ENCODE measurements at regions not wholly inside any gene's neighbourhood (a gene's known extent, or its start where the extent isn't known, plus 50 kb on each side); places are given as distances from the start of the nearest gene placed in this dataset.

DNA sequence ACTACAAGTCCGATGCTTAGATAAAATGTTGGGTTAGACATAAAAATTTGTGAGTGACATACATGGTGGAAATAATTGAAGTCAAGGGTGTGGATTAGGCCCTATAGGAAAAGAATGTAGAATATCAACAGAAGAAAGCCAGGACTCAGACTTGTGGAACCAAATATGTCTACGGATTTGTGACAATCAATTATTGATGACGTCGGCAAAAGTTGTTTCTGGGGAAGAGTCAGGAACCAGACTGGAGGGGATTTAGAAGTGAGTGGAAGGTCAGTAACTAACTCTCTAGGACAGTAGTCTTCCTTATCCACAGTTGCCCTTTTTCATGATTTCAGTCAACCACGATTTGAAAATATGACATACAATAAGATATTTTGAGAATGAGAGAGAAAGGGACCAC, 130.9 kb upstream of the TANK start:
- no peaks in the 10 kb centered on the region for H3K36me3 Mint-ChIP-seq

DNA sequence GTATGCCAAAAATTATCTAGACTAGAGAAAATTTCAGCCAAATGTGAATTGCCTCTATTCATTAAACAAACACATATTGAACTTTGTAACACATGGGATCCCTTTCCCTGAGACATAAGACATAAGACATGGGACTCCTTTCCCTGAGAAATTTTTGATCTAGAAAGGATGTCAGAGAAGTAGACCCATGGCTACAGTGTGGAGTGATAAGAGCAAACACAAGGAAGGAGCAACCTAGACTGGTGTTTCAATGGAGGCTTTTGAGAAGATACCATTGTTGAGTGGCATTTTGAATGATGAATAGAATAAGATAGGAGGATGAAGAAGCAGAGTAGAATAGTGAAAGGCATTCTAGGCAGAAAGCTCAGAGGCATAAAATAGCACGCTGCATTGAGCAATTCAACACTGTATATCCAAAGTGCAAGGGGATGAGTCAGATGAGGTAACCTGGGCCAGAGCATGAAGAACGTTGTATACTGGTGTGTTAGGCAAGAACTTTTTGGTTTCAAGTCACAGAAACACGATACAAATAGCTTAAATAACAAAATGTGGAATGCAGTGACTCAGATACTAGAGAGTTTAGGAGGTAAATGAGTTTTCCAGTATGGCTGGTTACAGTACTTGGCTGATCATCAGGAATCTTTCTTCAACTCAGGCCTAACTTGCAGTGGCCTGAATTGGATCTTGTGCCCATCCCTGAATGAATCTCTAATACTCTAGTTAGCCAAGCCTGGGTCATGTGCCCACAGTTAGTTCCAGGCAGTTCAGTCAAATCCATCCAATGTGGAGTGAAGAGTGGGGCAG, 129.8 kb upstream of the TANK start:
- TF ChIP-seq, protein P1, sequence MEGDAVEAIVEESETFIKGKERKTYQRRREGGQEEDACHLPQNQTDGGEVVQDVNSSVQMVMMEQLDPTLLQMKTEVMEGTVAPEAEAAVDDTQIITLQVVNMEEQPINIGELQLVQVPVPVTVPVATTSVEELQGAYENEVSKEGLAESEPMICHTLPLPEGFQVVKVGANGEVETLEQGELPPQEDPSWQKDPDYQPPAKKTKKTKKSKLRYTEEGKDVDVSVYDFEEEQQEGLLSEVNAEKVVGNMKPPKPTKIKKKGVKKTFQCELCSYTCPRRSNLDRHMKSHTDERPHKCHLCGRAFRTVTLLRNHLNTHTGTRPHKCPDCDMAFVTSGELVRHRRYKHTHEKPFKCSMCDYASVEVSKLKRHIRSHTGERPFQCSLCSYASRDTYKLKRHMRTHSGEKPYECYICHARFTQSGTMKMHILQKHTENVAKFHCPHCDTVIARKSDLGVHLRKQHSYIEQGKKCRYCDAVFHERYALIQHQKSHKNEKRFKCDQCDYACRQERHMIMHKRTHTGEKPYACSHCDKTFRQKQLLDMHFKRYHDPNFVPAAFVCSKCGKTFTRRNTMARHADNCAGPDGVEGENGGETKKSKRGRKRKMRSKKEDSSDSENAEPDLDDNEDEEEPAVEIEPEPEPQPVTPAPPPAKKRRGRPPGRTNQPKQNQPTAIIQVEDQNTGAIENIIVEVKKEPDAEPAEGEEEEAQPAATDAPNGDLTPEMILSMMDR (IDR thresholded peaks at IDR 0.05): no peak
- Mint-ChIP-seq H3K9me3 (peaks cover 0 to 7% (median 1%) of the 10 kb centered on the region in 7 donors), H3K4me3 (no peak overlapping the region), H3K27ac (no peak overlapping the region), H3K36me3 (no peaks in the 10 kb centered on the region), H3K27me3 (ENCODE audit: low read depth in 3 of 3) (peaks cover 0 to 6% (median 2%) of the 10 kb centered on the region in 3 donors), H3K4me1 (peaks cover 4% of the 10 kb centered on the region)
- no peaks in the 10 kb centered on the region for H3K27me3 ChIP-seq (ENCODE audit: control insufficient read depth in 2 of 2, insufficient read depth in 2 of 2, low read length in 2 of 2)
- H3K9ac ChIP-seq (ENCODE audit: insufficient read depth, low read length, poor library complexity, severe bottlenecking): no peak overlapping the region
- no peaks in the 10 kb centered on the region for H3K79me2 ChIP-seq (ENCODE audit: insufficient read depth, low read length)
- no peak overlapping the region for H3K4me2 ChIP-seq (replicated peaks; ENCODE audit: extremely low read depth, low read length, poor library complexity, severe bottlenecking)
- H4K20me1 ChIP-seq (ENCODE audit: insufficient read depth, low read length): no peaks in the 10 kb centered on the region
- WGBS (ENCODE audit: insufficient coverage): 31% methylated on average over 2 of the region's 3 CpGs
- peak in 1 of 3 donors; percentile 18 for DNase-seq
- H3K27ac ChIP-seq (ENCODE audit: low read depth in 1 of 2, low read length in 2 of 2): no peak overlapping the region
- H3K4me1 ChIP-seq (ENCODE audit: control insufficient read depth in 1 of 2, insufficient read depth in 2 of 2, low read length in 2 of 2): no peaks in the 10 kb centered on the region
- no peak overlapping the region for H3K4me3 ChIP-seq (replicated peaks in 1 of 3; ENCODE audit: low read depth in 2 of 3, low read length in 3 of 3)
- H3K9me3 ChIP-seq (replicated peaks in 1 of 2; ENCODE audit: control insufficient read depth in 1 of 2, insufficient read depth in 1 of 2, low read length in 2 of 2): no peaks in the 10 kb centered on the region
- intact Hi-C loops (cut with micrococcal nuclease): no loop called here
- H3K36me3 ChIP-seq (replicated peaks in 1 of 2; ENCODE audit: control insufficient read depth in 1 of 2, insufficient read depth in 2 of 2, low read length in 2 of 2): no peaks in the 10 kb centered on the region
- H2AFZ ChIP-seq (ENCODE audit: insufficient read depth, low read depth, low read length, poor library complexity, severe bottlenecking): no peak overlapping the region

More for the DNA sequence above, 130.9 kb upstream of the TANK start:
- peaks cover 2 to 4% (median 4%) of the 10 kb centered on the region in 3 donors for H3K27me3 Mint-ChIP-seq (ENCODE audit: low read depth in 3 of 3)
- no peaks in the 10 kb centered on the region for H3K4me1 ChIP-seq (ENCODE audit: control insufficient read depth in 1 of 2, insufficient read depth in 2 of 2, low read length in 2 of 2)
- no peak overlapping the region for H3K4me3 Mint-ChIP-seq
- no peaks in the 10 kb centered on the region for H3K36me3 ChIP-seq (replicated peaks in 1 of 2; ENCODE audit: control insufficient read depth in 1 of 2, insufficient read depth in 2 of 2, low read length in 2 of 2)
- peaks cover 4% of the 10 kb centered on the region for H3K4me1 Mint-ChIP-seq
- TF ChIP-seq, protein P1 (IDR thresholded peaks at IDR 0.05): no peak
- intact Hi-C loops (cut with micrococcal nuclease): no loop called here
- no peak overlapping the region for H2AFZ ChIP-seq (ENCODE audit: insufficient read depth, low read depth, low read length, poor library complexity, severe bottlenecking)
- no peaks in the 10 kb centered on the region for H3K9me3 ChIP-seq (replicated peaks in 1 of 2; ENCODE audit: control insufficient read depth in 1 of 2, insufficient read depth in 1 of 2, low read length in 2 of 2)
- H3K27me3 ChIP-seq (ENCODE audit: control insufficient read depth in 2 of 2, insufficient read depth in 2 of 2, low read length in 2 of 2): no peaks in the 10 kb centered on the region
- peaks cover 0 to 6% (median 1%) of the 10 kb centered on the region in 7 donors for H3K9me3 Mint-ChIP-seq
- H3K79me2 ChIP-seq (ENCODE audit: insufficient read depth, low read length): no peaks in the 10 kb centered on the region
- WGBS (ENCODE audit: insufficient coverage): 96% methylated on average over 4 of the region's 5 CpGs
- no peaks in the 10 kb centered on the region for H4K20me1 ChIP-seq (ENCODE audit: insufficient read depth, low read length)
- H3K27ac Mint-ChIP-seq: no peak overlapping the region
- no peak overlapping the region for H3K9ac ChIP-seq (ENCODE audit: insufficient read depth, low read length, poor library complexity, severe bottlenecking)
- no peak overlapping the region for H3K4me2 ChIP-seq (replicated peaks; ENCODE audit: extremely low read depth, low read length, poor library complexity, severe bottlenecking)
- no peak overlapping the region for H3K27ac ChIP-seq (ENCODE audit: low read depth in 1 of 2, low read length in 2 of 2)
- H3K4me3 ChIP-seq (replicated peaks in 1 of 3; ENCODE audit: low read depth in 2 of 3, low read length in 3 of 3): no peak overlapping the region
- no peak for DNase-seq

Data from CD14-positive monocyte (primary cell).